Endothelial cell of hepatic sinusoid (primary cell): ENCODE measurements at regions not wholly inside any gene's neighbourhood (a gene's known extent, or its start where the extent isn't known, plus 50 kb on each side); places are given as distances from the start of the nearest gene placed in this dataset.
"Not testable (repeated sequence)": the region's sequence is repeated elsewhere in the genome, so short reads cannot be mapped to it uniquely, and the experiment has no call there.

Source experiments
- in situ Hi-C: cut with HindIII; loops from 2 replicates; pipeline ENCODE4 v1.10.0; 2017; ENCODE audit warnings: low sequenced_read_pairs

DNA sequence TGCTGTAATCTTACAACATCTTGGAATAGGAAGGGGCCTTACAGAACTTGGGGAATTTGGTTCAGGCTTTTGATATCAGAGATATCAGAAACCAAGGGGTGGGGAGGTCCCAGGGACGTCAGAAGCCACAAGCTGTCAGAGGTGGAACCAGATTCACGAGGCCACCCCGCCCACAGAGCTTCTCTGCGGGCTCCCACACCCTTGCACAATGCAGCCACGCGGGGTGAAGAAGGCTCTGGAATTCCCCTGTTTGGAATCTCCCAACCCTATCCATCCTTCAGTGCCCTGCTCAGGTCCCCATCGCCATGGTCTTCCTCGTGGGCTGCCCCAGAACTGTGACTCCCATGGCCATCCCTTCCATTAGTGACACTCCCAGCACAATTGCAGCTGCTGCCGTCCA lies 247.1 kb upstream of the SHH start:
- in situ Hi-C loops = no loop called here

DNA sequence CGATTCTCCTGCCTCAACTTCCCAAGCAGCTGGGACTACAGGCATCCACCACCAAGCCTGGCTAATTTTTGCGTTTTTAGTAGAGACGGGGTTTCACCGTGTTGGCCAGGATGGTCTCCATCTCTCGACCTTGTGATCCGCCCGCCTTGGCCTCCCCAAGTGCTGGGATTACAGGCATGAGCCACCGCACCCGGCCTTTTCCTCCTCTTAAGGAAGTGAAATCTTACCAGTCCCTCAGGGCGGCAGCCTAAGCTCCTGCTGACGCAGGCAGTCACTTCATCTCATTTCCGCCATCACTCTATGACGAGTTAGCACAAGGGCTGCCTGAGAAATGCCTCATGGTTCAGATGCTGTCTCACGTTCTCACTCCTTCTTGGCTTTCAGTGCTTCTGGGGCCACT lies 246.0 kb upstream of the SHH start:
- in situ Hi-C loops = no loop called here

DNA sequence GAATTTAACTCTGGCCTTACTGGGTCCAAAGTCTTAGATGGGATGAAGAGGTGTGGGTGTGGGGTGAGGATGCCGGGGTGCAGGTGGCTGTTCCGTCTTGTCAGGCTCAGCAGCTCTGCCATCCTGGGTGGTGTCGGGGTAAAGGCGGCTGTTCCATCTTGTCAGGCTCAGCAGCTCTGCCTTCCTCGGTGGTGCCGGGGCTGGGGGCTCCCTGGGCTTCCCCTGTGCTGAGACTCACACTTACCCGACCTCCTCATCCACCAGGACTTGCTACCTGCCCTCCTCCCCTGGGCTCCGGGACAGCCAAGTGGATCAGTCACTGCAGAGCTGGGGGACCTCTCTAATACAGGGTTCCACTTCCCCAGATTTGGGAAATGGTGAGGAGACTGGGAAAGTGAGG lies 244.3 kb upstream of the SHH start:
- in situ Hi-C loops = no loop called here

- in situ Hi-C loops = no loop called here
Measured at GRCh38 chr7:156055206-156055822, 243.1 kb upstream of the SHH start.

- in situ Hi-C loops = no loop called here
Measured at GRCh38 chr7:156051884-156052283, 239.6 kb upstream of the SHH start.

- in situ Hi-C loops = no loop called here
Measured at GRCh38 chr7:156050636-156051569, 238.6 kb upstream of the SHH start.

DNA sequence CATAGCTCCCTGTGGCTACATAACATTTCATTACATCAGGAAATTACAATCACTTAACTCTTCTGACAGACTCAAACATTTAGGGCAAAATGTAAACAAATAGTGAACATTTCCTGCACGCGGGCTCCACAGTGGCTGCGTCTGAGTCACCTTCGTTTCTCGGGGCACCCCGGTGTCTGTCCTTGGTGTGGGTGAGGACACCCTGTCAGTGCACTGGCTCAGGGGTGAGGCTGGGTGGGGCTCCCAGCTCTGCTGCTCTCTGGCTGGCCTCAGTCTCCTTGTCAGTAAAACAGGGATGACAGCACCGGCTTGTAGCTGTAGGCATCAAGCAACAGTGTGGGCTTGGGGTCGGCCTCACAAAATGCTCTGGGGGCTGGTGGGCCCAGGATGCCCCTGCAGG lies 237.1 kb upstream of the SHH start:
- in situ Hi-C loops = no loop called here

DNA sequence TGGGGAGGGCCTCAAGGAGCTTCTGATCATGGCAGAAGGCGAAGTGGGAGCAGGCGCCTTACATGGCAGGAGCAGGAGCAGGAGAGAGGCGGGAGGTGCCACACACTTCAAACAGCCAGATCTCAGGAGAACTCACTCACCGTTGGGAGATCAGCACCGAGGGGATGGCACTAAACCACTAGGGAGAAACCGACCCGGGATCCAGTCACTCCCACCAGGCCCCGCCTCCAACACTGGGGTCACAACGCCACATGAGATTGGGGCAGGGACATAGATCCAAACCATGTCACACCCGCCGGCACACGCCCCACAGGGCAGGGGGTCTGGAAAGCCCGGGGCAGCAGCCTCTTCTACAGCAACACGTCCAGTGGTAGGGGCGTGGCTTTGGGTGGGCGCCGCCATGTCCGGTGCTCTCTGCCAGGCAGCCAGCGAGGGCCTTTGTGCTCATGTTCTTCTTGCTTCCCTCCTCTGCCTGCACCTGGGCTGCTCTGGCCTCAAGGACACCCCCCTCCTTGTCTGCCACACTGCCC lies 233.8 kb upstream of the SHH start:
- in situ Hi-C loops = no loop called here

GRCh38 chr7:156043416-156044178 lies 231.3 kb upstream of the SHH start:
- in situ Hi-C loops = no loop called here

- in situ Hi-C loops = no loop called here
Measured at GRCh38 chr7:156041398-156041797, 229.1 kb upstream of the SHH start.

- in situ Hi-C loops = no loop called here
Measured at GRCh38 chr7:156039971-156040677, 227.9 kb upstream of the SHH start.

- in situ Hi-C loops = no loop called here
Measured at GRCh38 chr7:156039194-156039593, 226.9 kb upstream of the SHH start.

DNA sequence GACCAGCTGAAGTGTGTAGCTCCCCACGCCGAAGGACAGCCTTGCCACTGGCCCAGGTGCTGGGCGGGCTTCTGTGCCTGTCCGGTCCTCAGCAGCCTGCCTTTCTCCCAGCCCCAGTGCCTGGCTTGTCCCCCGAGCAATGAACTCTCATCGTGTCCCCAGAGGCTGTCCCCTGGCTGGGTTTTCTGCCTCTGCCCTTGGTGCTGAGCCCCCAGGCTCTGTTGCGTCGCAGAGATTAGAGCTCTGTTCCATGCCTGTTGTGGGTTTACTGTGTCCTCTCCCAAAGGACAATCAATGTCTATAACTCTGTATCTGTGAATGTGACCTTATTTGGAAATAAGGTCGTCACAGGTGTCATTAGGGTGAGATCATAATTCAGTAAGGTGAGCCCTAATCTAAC lies 226.1 kb upstream of the SHH start:
- in situ Hi-C loops = no loop called here

- in situ Hi-C loops = no loop called here
Measured at GRCh38 chr7:156036153-156036552, 223.9 kb upstream of the SHH start.

DNA sequence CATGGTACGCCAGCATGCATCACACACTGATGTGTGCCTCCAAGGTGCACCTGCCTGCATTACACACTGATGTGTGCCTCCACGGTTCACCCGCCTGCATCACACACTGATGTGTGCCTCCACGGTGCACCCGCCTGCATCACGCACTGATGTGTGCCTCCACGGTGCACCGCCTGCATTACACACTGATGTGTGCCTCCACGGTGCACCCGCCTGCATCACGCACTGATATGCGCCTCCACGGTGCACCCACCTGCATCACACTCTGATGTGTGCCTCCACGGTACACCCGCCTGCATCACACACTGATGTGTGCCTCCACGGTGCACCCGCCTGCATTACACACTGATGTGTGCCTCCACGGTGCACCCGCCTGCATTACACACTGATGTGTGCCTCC lies 223.1 kb upstream of the SHH start:
- in situ Hi-C loops = not testable (repeated sequence)

- in situ Hi-C loops = no loop called here
Measured at GRCh38 chr7:156034397-156034796, 222.1 kb upstream of the SHH start.

- in situ Hi-C loops = no loop called here
Measured at GRCh38 chr7:156032973-156033372, 220.7 kb upstream of the SHH start.

DNA sequence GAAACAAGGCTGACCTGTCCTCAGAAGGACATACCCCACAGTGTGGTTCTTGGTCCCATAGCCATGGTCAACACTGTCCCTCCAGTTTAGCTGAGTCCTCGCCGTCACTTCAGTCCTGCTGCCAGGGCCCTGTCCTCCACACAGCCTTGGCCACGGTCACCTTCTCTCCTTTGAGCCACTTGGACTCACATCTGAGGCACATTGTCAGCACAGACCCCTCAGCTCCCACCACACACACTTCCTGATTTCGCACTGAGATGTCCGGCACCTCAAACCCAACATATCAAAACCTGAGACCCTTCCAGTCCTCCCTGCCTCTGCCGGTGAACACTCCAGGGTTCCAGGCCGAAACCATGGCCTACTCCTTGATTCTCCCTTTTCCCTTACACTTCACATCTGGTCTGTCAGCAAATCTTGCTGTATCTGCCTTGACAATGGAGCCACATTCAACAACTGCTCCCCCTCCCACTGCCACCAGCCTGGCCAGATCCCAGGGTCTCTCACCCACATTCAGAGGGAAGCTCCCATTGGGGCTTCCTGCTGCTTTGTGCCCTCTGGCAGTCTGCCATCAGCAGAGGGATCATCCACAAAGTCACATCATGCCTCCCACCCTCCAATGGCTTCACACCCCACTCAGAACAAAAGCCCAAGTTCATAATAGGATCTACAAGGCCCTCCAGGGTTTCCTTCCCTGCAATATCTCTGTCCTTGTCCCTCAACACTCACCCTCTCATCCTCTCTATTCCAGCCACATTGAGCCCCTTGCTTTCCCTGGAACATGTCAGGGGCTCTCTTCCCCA lies 219.6 kb upstream of the SHH start:
- in situ Hi-C loops = no loop called here

- in situ Hi-C loops = no loop called here
Measured at GRCh38 chr7:156029460-156030007, 217.3 kb upstream of the SHH start.

DNA sequence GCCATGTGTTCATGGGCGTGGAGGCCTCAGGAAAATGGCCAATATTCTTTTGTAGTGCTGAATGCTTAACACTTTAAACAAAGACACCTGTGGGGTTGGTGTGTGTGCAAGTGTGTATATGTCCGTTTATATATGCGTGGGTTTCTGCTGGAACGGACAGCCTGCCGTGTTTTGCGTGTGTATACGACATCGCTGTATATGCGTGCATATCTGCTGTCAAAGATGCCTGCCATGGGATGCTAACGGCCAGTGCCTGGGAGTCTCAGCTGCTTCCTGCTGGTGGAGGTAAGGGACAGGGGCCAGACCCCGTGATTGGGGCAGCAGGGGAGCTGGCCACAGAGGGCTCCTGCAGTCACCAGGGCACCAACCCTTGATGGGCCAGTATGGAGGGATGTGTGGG lies 216.3 kb upstream of the SHH start:
- in situ Hi-C loops = no loop called here
